ENCODE measurements at regions not wholly inside any gene's neighbourhood (a gene's known extent, or its start where the extent isn't known, plus 50 kb on each side); places are given as distances from the start of the nearest gene placed in this dataset.

DNA sequence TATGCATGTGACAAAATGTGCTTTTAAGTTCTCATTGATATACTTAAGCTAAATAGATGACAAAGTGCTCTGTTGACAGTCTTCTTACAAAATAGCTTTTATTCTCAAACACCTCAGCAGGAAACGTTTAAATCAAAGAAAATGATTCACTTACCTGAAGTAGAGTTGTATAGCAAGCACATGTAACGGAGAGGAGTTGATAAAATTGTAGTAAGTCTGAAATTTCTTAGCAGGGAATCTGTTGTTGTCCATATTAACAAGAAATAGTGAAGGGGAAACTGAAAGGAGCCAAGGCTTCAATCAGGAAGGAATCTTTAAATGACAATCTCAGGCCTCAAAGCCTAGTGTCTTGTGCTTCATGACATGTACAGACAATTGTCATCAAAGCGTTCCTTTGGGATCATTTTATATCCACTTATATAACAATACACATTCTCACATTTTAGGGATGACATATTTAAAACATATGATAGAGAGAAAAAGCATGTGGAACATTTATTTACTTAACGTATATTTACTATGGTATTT lies 2010.2 kb upstream of the IGFBP7 start:
- FAIRE-seq, result no peak
- no peaks in the 10 kb centered on the region for H3K9me3 ChIP-seq (replicated peaks; ENCODE audit: control insufficient read depth, insufficient read depth, low read length)
- ATAC-seq, result no peak
- no peak overlapping the region for H3K9ac ChIP-seq (ENCODE audit: control insufficient read depth, insufficient read depth, low read length)
- no peak overlapping the region for H2AFZ ChIP-seq (ENCODE audit: control insufficient read depth, low read depth, low read length)
- RAD21 ChIA-PET (ENCODE audit: unreplicated experiment), result no interaction called here
- in situ Hi-C loops (cut with MboI) (no loop called here), intact Hi-C loops (cut with micrococcal nuclease; ENCODE audit: unreplicated experiment) (no loop called here)
- no peaks in the 10 kb centered on the region for H3K27me3 ChIP-seq (replicated peaks in 1 of 2; ENCODE audit: control insufficient read depth in 2 of 2, insufficient read depth in 2 of 2, low read length in 1 of 2)
- POLR2A ChIA-PET, result no interaction called here
- H3K4me1 ChIP-seq (ENCODE audit: control insufficient read depth, insufficient read depth, low read length), result no peaks in the 10 kb centered on the region
- H3K4me2 ChIP-seq (ENCODE audit: control insufficient read depth, insufficient read depth), result no peak overlapping the region
- no peaks in the 10 kb centered on the region for H3K79me2 ChIP-seq (ENCODE audit: control insufficient read depth, insufficient read depth, low read length)
- SMC1A ChIA-PET (ENCODE audit: uncharacterized antibody, unreplicated experiment), result no interaction called here
- no peak for DNase-seq (ENCODE audit: low read depth, low spot score)
- TF ChIP-seq SRF (IDR thresholded peaks at IDR 0.05; ENCODE audit: low read depth in 2 of 2, low read length in 2 of 2), result no peak
- no peak overlapping the region for H3K4me3 ChIP-seq
- no peak overlapping the region for H3K27ac ChIP-seq (ENCODE audit: control insufficient read depth, insufficient read depth)
- no peaks in the 10 kb centered on the region for H4K20me1 ChIP-seq (ENCODE audit: control insufficient read depth, insufficient read depth)
- no peaks in the 10 kb centered on the region for H3K36me3 ChIP-seq (ENCODE audit: control insufficient read depth in 2 of 2, insufficient read depth in 2 of 2, low read length in 1 of 2)
- WGBS (ENCODE audit: insufficient coverage, insufficient replicate concordance, low lambda C conversion rate, missing lambda C conversion rate), result 6% methylated on average over 4 of the region's 4 CpGs
- CTCF ChIA-PET, result interaction anchor here (1.2 kb wide), 1 partner anchor 9 kb away, joined by 3 read pairs; no protein-coding TSS in a partner anchor
- BruUV-seq (replicated peaks), result no TSS peak

DNA sequence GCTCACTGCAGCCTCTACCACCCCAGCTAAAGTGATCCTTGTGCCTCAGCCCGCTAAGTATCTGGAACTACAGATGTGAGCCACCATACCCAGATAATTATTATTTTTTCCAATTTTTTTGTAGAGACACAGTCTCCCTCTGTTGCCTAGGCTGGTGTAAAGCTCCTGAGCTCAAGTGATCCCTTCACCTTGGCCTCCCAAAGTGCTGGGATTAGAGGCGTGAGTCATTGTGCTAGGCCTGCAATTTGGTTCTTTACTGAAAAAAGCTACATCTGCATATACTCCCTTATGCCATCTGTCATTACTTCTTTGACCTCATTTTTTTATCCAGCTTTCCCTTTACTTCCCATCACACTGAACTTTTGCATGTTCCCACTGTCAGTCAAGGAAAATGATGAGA lies 2012.4 kb upstream of the IGFBP7 start:
- FAIRE-seq, result no peak

More for the DNA sequence above, 2012.4 kb upstream of the IGFBP7 start:
- no peaks in the 10 kb centered on the region for H3K36me3 ChIP-seq (ENCODE audit: control insufficient read depth in 2 of 2, insufficient read depth in 2 of 2, low read length in 1 of 2)
- no peaks in the 10 kb centered on the region for H3K9me3 ChIP-seq (replicated peaks; ENCODE audit: control insufficient read depth, insufficient read depth, low read length)
- H4K20me1 ChIP-seq (ENCODE audit: control insufficient read depth, insufficient read depth), result no peaks in the 10 kb centered on the region
- no peak overlapping the region for H3K4me2 ChIP-seq (ENCODE audit: control insufficient read depth, insufficient read depth)
- WGBS (ENCODE audit: insufficient coverage, insufficient replicate concordance, low lambda C conversion rate, missing lambda C conversion rate), result 0% methylated on average over 2 of the region's 2 CpGs
- no peaks in the 10 kb centered on the region for H3K79me2 ChIP-seq (ENCODE audit: control insufficient read depth, insufficient read depth, low read length)
- ChIA-PET POLR2A (no interaction called here), RAD21 (ENCODE audit: unreplicated experiment) (no interaction called here), CTCF (interaction anchor here (0.5 kb wide), 1 partner anchor 184 kb away, joined by 3 read pairs; no protein-coding TSS in a partner anchor), SMC1A (ENCODE audit: uncharacterized antibody, unreplicated experiment) (no interaction called here)
- no peaks in the 10 kb centered on the region for H3K4me1 ChIP-seq (ENCODE audit: control insufficient read depth, insufficient read depth, low read length)
- no peak overlapping the region for H3K4me3 ChIP-seq
- BruUV-seq (replicated peaks), result no TSS peak
- H3K27me3 ChIP-seq (replicated peaks in 1 of 2; ENCODE audit: control insufficient read depth in 2 of 2, insufficient read depth in 2 of 2, low read length in 1 of 2), result no peaks in the 10 kb centered on the region
- ATAC-seq (no peak), DNase-seq (ENCODE audit: low read depth, low spot score) (no peak)
- H3K9ac ChIP-seq (ENCODE audit: control insufficient read depth, insufficient read depth, low read length), result no peak overlapping the region
- no peak overlapping the region for H3K27ac ChIP-seq (ENCODE audit: control insufficient read depth, insufficient read depth)
- in situ Hi-C loops (cut with MboI) (no loop called here), intact Hi-C loops (cut with micrococcal nuclease; ENCODE audit: unreplicated experiment) (no loop called here)
- H2AFZ ChIP-seq (ENCODE audit: control insufficient read depth, low read depth, low read length), result no peak overlapping the region
- TF ChIP-seq, protein P1, sequence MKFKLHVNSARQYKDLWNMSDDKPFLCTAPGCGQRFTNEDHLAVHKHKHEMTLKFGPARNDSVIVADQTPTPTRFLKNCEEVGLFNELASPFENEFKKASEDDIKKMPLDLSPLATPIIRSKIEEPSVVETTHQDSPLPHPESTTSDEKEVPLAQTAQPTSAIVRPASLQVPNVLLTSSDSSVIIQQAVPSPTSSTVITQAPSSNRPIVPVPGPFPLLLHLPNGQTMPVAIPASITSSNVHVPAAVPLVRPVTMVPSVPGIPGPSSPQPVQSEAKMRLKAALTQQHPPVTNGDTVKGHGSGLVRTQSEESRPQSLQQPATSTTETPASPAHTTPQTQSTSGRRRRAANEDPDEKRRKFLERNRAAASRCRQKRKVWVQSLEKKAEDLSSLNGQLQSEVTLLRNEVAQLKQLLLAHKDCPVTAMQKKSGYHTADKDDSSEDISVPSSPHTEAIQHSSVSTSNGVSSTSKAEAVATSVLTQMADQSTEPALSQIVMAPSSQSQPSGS (IDR thresholded peaks at IDR 0.05; ENCODE audit: low read length), result no peak
- TF ChIP-seq, protein P2, sequence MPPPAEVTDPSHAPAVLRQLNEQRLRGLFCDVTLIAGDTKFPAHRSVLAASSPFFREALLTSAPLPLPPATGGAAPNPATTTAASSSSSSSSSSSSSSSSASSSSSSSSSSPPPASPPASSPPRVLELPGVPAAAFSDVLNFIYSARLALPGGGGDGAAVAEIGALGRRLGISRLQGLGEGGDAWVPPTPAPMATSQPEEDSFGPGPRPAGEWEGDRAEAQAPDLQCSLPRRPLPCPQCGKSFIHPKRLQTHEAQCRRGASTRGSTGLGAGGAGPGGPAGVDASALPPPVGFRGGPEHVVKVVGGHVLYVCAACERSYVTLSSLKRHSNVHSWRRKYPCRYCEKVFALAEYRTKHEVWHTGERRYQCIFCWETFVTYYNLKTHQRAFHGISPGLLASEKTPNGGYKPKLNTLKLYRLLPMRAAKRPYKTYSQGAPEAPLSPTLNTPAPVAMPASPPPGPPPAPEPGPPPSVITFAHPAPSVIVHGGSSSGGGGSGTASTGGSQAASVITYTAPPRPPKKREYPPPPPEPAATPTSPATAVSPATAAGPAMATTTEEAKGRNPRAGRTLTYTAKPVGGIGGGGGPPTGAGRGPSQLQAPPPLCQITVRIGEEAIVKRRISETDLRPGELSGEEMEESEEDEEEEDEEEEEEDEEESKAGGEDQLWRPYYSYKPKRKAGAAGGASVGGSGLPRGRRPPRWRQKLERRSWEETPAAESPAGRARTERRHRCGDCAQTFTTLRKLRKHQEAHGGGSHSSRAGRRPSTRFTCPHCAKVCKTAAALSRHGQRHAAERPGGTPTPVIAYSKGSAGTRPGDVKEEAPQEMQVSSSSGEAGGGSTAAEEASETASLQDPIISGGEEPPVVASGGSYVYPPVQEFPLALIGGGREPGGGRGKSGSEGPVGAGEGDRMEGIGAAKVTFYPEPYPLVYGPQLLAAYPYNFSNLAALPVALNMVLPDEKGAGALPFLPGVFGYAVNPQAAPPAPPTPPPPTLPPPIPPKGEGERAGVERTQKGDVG (CRISPR knock-in tag; IDR thresholded peaks at IDR 0.05), result no peak
- TF ChIP-seq SPI1 (IDR thresholded peaks at IDR 0.05; ENCODE audit: borderline replicate concordance, insufficient read depth, low read depth, low read length) (no peak), NFYA (IDR thresholded peaks at IDR 0.05; ENCODE audit: borderline replicate concordance, low read depth, low read length) (no peak), ZZZ3 (IDR thresholded peaks at IDR 0.05; ENCODE audit: control insufficient read depth, insufficient read length, low read depth) (no peak), CBX3 (IDR thresholded peaks at IDR 0.05; ENCODE audit: borderline replicate concordance, low read depth) (no peak), YY1 (IDR thresholded peaks at IDR 0.05; ENCODE audit: low read depth, low read length) (no peak), SMAD1 (IDR thresholded peaks at IDR 0.05; ENCODE audit: low read depth, partially characterized antibody) (no peak)
- TF ChIP-seq, protein P3, sequence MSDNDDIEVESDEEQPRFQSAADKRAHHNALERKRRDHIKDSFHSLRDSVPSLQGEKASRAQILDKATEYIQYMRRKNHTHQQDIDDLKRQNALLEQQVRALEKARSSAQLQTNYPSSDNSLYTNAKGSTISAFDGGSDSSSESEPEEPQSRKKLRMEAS (IDR thresholded peaks at IDR 0.05; ENCODE audit: low read depth, low read length), result no peak

All from GM12878 (cell line).